COLO668 (cell line): ENCODE measurements at regions not wholly inside any gene's neighbourhood (a gene's known extent, or its start where the extent isn't known, plus 50 kb on each side); places are given as distances from the start of the nearest gene placed in this dataset.
"Not testable (repeated sequence)": the region's sequence is repeated elsewhere in the genome, so short reads cannot be mapped to it uniquely, and the experiment has no call there.

Experiments
- DNase-seq: peaks from one replicate; lab custom pipeline; 2025; ENCODE audit not compliant: unreplicated experiment; lab: John Stamatoyannopoulos, UW

GRCh38 chr2:103167599-103167998 lies 405.8 kb downstream of the TMEM182 start:
- DNase-seq = no peak

- DNase-seq = no peak
These were observed 408.0 kb downstream of the TMEM182 start for GRCh38 chr2:103169861-103170260.

- no peak for DNase-seq
These were observed 411.0 kb downstream of the TMEM182 start for GRCh38 chr2:103172821-103173220.

GRCh38 chr2:103174711-103175110 lies 412.9 kb downstream of the TMEM182 start:
- no peak for DNase-seq

- no peak for DNase-seq
These were observed 414.6 kb downstream of the TMEM182 start for GRCh38 chr2:103176294-103176915.

- no peak for DNase-seq
These were observed 418.0 kb downstream of the TMEM182 start for GRCh38 chr2:103179798-103180197.

GRCh38 chr2:103183061-103183460 lies 421.2 kb downstream of the TMEM182 start:
- DNase-seq = no peak

GRCh38 chr2:103196802-103197201 lies 435.0 kb downstream of the TMEM182 start:
- DNase-seq = no peak

- not testable (repeated sequence) for DNase-seq
These were observed 438.9 kb downstream of the TMEM182 start for GRCh38 chr2:103200774-103201173.

- no peak for DNase-seq
These were observed 447.1 kb downstream of the TMEM182 start for GRCh38 chr2:103208916-103209315.

- no peak for DNase-seq
These were observed 451.3 kb downstream of the TMEM182 start for GRCh38 chr2:103213028-103213542.

- no peak for DNase-seq
These were observed 456.7 kb downstream of the TMEM182 start for GRCh38 chr2:103218516-103218915.

GRCh38 chr2:103219398-103219797 lies 457.6 kb downstream of the TMEM182 start:
- DNase-seq = no peak

GRCh38 chr2:103222969-103223368 lies 461.1 kb downstream of the TMEM182 start:
- DNase-seq = no peak

GRCh38 chr2:103230796-103231195 lies 469.0 kb downstream of the TMEM182 start:
- DNase-seq = no peak

- no peak for DNase-seq
These were observed 471.0 kb downstream of the TMEM182 start for GRCh38 chr2:103232865-103233264.

- no peak for DNase-seq
These were observed 471.9 kb downstream of the TMEM182 start for GRCh38 chr2:103233691-103234090.

- DNase-seq = no peak
These were observed 473.5 kb downstream of the TMEM182 start for GRCh38 chr2:103235283-103235682.

- no peak for DNase-seq
These were observed 487.6 kb downstream of the TMEM182 start for GRCh38 chr2:103249462-103249861.

GRCh38 chr2:103252781-103253180 lies 490.9 kb downstream of the TMEM182 start:
- DNase-seq = no peak

GRCh38 chr2:103254611-103255010 lies 492.8 kb downstream of the TMEM182 start:
- DNase-seq = no peak

- DNase-seq = no peak
These were observed 502.4 kb downstream of the TMEM182 start for GRCh38 chr2:103264058-103264768.

GRCh38 chr2:103265521-103265920 lies 503.7 kb downstream of the TMEM182 start:
- no peak for DNase-seq
